ENCODE measurements at regions not wholly inside any gene's neighbourhood (a gene's known extent, or its start where the extent isn't known, plus 50 kb on each side); places are given as distances from the start of the nearest gene placed in this dataset.
A peak's percentile ranks its signal among the peaks of the same experiment; 100 is the strongest.

- no peak overlapping the region for H2AFZ ChIP-seq
- no peak overlapping the region for H3K4me3 ChIP-seq
- no peaks in the 10 kb centered on the region for H3K27me3 ChIP-seq (ENCODE audit: insufficient read depth, low read depth)
- no peaks in the 10 kb centered on the region for H3K79me2 ChIP-seq (ENCODE audit: low read depth)
- ChIA-PET CTCF (no interaction called here), POLR2A (ENCODE audit: unreplicated experiment) (interaction anchor here (0.7 kb wide), 1 partner anchor 1247 kb away, joined by 4 read pairs; no protein-coding TSS in a partner anchor)
- intact Hi-C loops (cut with micrococcal nuclease; ENCODE audit: unreplicated experiment): no loop called here
- BruUV-seq (replicated peaks): no TSS peak
- no peak overlapping the region for H3K4me2 ChIP-seq
- no peaks in the 10 kb centered on the region for H3K9me3 ChIP-seq (ENCODE audit: insufficient read depth, low read depth)
- H3K4me1 ChIP-seq (replicated peaks; ENCODE audit: insufficient read depth): peaks cover 21% of the 10 kb centered on the region
- H3K36me3 ChIP-seq (ENCODE audit: low read depth): no peaks in the 10 kb centered on the region
- no peaks in the 10 kb centered on the region for H3K9me2 ChIP-seq (ENCODE audit: insufficient read depth)
- no peak overlapping the region for H3K27ac ChIP-seq
- no peaks in the 10 kb centered on the region for H4K20me1 ChIP-seq (ENCODE audit: insufficient read depth)
- no peak for TF ChIP-seq EZH2 (IDR thresholded peaks at IDR 0.05; ENCODE audit: low read depth)
- DNase-seq: no peak
- no peaks in the 10 kb centered on the region for H3F3A ChIP-seq (ENCODE audit: insufficient read depth, low read depth)
These were observed 109.4 kb upstream of the ZMIZ1 start for GRCh38 chr10:78959217-78959923.

- TF ChIP-seq CTCF (conservative IDR thresholded peaks at IDR 0.05): no peak
- TF ChIP-seq EZH2 (IDR thresholded peaks at IDR 0.05; ENCODE audit: low read depth): no peak
- Histone ChIP-seq H3K79me2 (ENCODE audit: low read depth) (no peaks in the 10 kb centered on the region), H3K9me3 (ENCODE audit: insufficient read depth, low read depth) (no peaks in the 10 kb centered on the region), H3F3A (ENCODE audit: insufficient read depth, low read depth) (no peaks in the 10 kb centered on the region), H4K20me1 (ENCODE audit: insufficient read depth) (no peaks in the 10 kb centered on the region), H3K27me3 (ENCODE audit: insufficient read depth, low read depth) (no peaks in the 10 kb centered on the region), H3K4me3 (no peak overlapping the region), H3K9me2 (ENCODE audit: insufficient read depth) (no peaks in the 10 kb centered on the region), H3K36me3 (ENCODE audit: low read depth) (no peaks in the 10 kb centered on the region), H3K4me2 (no peak overlapping the region), H3K27ac (no peak overlapping the region), H2AFZ (no peak overlapping the region), H3K4me1 (replicated peaks; ENCODE audit: insufficient read depth) (peaks cover 27% of the 10 kb centered on the region)
- CTCF ChIA-PET: no interaction called here
- no TSS peak for BruUV-seq (replicated peaks)
- intact Hi-C loops (cut with micrococcal nuclease; ENCODE audit: unreplicated experiment): no loop called here
- POLR2A ChIA-PET (ENCODE audit: unreplicated experiment): no interaction called here
- no peak for DNase-seq
These were observed 108.9 kb upstream of the ZMIZ1 start for GRCh38 chr10:78959924-78960285.

GRCh38 chr10:78960316-78960800 is 108.4 kb upstream of the ZMIZ1 start:
- Histone ChIP-seq H3K4me2 (no peak overlapping the region), H3F3A (ENCODE audit: insufficient read depth, low read depth) (no peaks in the 10 kb centered on the region), H3K79me2 (ENCODE audit: low read depth) (no peaks in the 10 kb centered on the region), H2AFZ (no peak overlapping the region), H3K36me3 (ENCODE audit: low read depth) (no peaks in the 10 kb centered on the region), H4K20me1 (ENCODE audit: insufficient read depth) (no peaks in the 10 kb centered on the region), H3K27me3 (ENCODE audit: insufficient read depth, low read depth) (no peaks in the 10 kb centered on the region), H3K4me3 (no peak overlapping the region), H3K4me1 (replicated peaks; ENCODE audit: insufficient read depth) (peaks cover 31% of the 10 kb centered on the region), H3K27ac (no peak overlapping the region), H3K9me2 (ENCODE audit: insufficient read depth) (no peaks in the 10 kb centered on the region), H3K9me3 (ENCODE audit: insufficient read depth, low read depth) (no peaks in the 10 kb centered on the region)
- intact Hi-C loops (cut with micrococcal nuclease; ENCODE audit: unreplicated experiment): no loop called here
- TF ChIP-seq CTCF (conservative IDR thresholded peaks at IDR 0.05): no peak
- no peak for TF ChIP-seq EZH2 (IDR thresholded peaks at IDR 0.05; ENCODE audit: low read depth)
- peak in 1 of 2 experiments; percentile 48 for DNase-seq
- ChIA-PET POLR2A (ENCODE audit: unreplicated experiment) (no interaction called here), CTCF (no interaction called here)
- BruUV-seq (replicated peaks): no TSS peak

- ChIA-PET CTCF (no interaction called here), POLR2A (ENCODE audit: unreplicated experiment) (no interaction called here)
- intact Hi-C loops (cut with micrococcal nuclease; ENCODE audit: unreplicated experiment): no loop called here
- Histone ChIP-seq H3K9me3 (ENCODE audit: insufficient read depth, low read depth) (no peaks in the 10 kb centered on the region), H3K4me3 (no peak overlapping the region), H3K4me2 (no peak overlapping the region), H3K27me3 (ENCODE audit: insufficient read depth, low read depth) (no peaks in the 10 kb centered on the region), H3K4me1 (replicated peaks; ENCODE audit: insufficient read depth) (peaks cover 39% of the 10 kb centered on the region), H3K36me3 (ENCODE audit: low read depth) (no peaks in the 10 kb centered on the region), H3F3A (ENCODE audit: insufficient read depth, low read depth) (no peaks in the 10 kb centered on the region), H3K79me2 (ENCODE audit: low read depth) (no peaks in the 10 kb centered on the region), H4K20me1 (ENCODE audit: insufficient read depth) (no peaks in the 10 kb centered on the region), H3K27ac (no peak overlapping the region), H3K9me2 (ENCODE audit: insufficient read depth) (no peaks in the 10 kb centered on the region), H2AFZ (no peak overlapping the region)
- no peak for DNase-seq
- TF ChIP-seq CTCF (conservative IDR thresholded peaks at IDR 0.05): no peak
- TF ChIP-seq EZH2 (IDR thresholded peaks at IDR 0.05; ENCODE audit: low read depth): no peak
- BruUV-seq (replicated peaks): no TSS peak
These were observed 107.0 kb upstream of the ZMIZ1 start for GRCh38 chr10:78961760-78962159.

Measured in PC-9 (cell line).